DMS153 (cell line): ENCODE measurements at regions not wholly inside any gene's neighbourhood (a gene's known extent, or its start where the extent isn't known, plus 50 kb on each side); places are given as distances from the start of the nearest gene placed in this dataset.
"Not testable (repeated sequence)": the region's sequence is repeated elsewhere in the genome, so short reads cannot be mapped to it uniquely, and the experiment has no call there.

Experiments
- DNase-seq: peaks from one replicate; lab custom pipeline; 2025; lab: John Stamatoyannopoulos, UW

- DNase-seq = no peak
Measured at GRCh38 chr5:157978061-157978460, 119.1 kb upstream of the CLINT1 start.

DNA sequence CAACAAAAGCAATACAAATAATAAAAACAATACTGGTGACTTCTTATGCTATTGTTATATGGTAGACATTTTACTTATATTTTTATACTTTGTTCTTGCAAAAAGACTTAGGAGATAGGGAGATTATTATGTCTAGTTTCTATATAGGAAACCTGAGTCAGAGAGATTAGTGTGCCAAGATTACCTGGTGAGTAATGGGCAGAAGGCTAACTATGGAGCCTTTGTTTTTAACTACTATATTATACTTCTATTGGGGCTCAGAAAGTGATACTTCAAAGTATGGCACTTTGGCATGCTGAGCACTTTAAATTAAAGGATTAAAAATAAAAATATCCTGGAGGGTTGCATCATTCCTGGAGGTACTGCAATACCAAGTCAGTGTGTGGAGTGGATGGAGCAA, 117.5 kb upstream of the CLINT1 start:
- DNase-seq = no peak

DNA sequence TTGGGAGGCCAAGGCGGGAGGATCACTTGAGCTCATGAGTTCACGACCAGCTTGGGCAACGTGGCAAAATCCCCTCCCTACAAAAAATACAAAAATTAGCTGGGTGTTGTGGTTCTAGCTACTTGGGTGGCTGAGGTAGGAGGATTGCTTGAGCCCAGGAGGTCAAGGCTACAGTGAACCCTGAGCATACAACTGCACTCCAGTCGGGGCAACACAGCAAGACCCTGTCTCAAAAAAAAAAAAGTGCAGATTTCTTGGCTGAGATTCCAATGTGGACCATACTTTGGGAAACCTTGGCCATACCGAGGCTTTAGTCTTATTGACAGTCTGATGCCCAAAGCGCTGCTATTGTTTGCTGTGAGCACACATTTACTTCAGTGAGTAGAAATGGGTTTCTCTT, 113.6 kb upstream of the CLINT1 start:
- DNase-seq = no peak

DNA sequence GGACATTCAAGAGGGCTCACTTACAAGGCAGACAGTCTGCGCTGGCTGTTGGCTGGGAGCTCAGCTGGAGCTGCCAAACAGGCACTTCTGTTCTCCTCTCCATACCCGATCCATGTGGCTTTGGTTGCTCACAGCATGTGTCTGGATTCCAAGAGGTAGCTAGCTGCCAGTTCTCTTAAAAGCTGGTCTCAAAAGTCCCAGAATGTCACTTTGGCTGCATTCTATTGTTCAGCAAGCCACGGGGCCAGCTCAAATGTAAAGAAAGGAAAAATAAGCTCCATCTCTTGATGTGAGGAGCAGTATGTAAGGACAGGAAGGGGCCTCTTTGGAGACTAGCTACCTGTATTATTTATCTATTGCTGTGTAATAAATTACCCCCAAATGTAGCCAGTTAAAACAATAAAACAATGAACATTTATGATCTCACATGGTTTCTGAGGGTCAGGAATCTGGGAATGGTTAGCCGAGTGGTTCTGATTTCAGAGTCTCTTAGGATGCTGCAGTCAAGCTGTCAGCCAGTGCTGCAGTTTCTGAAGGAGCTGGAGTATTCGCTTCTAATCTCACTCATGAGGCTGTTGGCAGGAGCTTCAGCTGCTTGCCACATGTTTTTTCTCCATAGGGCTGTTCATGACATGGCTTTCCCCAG, 112.7 kb upstream of the CLINT1 start:
- no peak for DNase-seq

DNA sequence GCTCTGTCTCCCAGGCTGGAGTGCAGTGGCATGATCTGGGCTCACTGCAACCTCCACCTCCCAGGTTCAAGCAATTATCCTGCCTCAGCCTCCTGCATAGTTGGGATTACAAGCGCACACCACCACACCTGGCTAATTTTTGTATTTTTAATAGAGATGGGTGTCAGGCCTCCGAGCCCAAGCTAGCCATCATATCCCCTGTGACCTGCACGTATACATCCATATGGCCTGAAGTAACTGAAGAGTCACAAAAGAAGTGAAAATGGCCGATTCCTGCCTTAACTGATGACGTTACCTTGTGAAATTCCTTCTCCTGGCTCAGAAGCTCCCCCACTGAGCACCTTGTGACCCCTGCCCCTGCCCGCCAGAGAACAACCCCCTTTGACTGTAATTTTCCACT, 109.6 kb upstream of the CLINT1 start:
- DNase-seq = not testable (repeated sequence)

DNA sequence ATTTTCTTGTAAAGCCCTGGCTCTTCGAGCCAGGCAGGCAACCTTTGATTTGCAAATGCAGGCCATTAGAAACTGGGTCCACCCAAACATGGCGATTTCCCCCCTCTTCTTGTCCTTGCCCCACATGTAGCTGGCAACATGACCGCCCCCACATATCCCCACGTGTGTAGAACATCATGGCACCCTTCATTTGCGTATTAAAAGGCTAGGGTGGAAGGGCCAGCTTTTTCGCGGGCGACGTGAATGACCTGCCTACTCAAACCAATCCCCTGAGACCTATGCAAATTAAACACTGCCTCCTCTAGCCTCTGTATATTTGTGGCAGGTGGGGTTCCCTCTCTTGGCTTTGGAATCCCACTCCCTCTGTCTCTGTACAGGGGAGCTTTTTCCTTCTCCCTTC, 107.0 kb upstream of the CLINT1 start:
- DNase-seq = no peak

- no peak for DNase-seq
Measured at GRCh38 chr5:157965040-157965678, 106.2 kb upstream of the CLINT1 start.

GRCh38 chr5:157963761-157964160, 104.8 kb upstream of the CLINT1 start:
- no peak for DNase-seq

DNA sequence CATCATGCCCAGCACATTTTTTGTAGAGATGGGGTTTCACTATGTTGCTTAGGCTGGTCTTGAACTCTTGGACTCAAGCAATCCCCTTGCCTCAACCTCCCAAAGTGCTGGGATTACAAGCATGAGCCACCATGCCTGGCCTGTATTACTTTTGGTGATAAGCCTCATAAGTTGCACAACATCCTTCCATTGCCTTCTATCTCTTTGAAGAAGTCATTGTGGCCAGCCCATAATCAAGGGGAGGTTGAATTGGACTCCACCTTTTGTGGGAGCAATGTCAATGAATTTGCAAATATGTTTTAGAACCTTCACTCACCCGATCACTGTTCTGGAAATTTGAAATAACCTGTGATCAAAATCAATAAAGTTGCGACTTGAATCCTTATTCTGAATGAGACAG, 104.3 kb upstream of the CLINT1 start:
- DNase-seq = no peak

GRCh38 chr5:157962686-157963085, 103.7 kb upstream of the CLINT1 start:
- DNase-seq = not testable (repeated sequence)

GRCh38 chr5:157961896-157962590, 103.1 kb upstream of the CLINT1 start:
- DNase-seq = no peak

DNA sequence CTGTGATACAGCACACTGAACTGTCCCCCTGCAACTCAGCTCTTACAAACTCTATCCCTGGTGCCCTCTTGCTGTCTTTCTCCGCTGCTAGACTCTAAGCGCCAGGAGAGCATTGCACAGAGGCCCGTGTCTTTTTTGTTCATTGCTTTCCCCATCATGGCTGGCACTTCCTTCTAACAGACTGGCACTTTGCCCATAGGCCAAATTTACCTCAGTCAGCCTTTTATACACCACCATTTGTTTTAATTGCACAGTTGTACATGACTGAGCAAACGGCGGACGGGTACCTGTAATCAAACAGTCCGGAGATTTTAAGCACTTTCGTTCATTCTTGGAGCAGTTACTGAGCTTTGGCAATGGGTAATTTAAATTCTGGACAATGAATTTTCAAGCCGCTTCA, 102.2 kb upstream of the CLINT1 start:
- no peak for DNase-seq

DNA sequence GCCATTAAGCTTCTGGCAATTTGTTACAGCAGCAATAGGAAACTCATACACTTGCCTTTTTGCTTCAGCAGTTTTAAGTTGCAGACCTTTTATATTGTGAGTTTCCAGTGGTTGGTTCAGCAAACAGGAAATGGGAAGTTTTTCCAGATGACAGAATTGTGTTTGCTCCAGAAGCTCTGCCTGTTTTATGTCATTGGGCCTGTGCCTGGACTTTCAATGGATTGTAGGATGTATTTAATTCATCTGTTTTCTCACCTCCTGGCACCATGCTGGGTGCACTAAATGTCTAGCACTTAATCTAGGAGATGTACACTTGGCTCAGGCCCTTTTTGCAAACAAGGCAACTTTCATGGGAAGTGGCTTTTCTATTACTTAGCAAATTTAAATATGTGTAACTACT, 100.4 kb upstream of the CLINT1 start:
- no peak for DNase-seq

DNA sequence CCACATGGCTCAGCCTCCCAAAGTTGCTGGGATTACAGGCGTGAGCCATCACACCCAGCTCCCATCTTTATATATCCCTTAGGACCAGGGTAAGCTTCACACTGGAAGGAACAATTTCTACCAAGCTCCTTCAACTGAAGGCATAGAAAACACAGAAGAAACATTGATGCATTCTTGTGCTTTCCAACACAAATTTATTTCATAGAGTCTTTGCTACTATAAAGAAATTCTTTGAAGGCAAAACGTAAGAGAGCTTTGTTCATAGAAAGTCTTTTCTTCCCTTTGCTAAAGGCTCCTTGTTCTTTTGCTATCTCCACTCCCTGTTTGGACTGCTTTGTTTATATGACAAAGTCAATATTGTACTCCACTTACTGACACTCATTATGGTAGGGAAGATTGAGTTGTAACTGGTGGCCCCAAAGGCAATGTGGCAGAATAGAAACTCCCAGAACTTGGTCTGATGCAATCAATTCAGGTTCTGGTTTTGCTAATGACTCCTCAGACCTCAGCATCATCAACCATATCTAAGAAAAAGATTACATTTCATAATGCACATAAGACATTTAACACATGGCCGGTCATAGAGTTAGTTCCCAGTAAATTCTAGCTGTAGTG, 97.4 kb upstream of the CLINT1 start:
- no peak for DNase-seq

GRCh38 chr5:157955541-157956172, 96.7 kb upstream of the CLINT1 start:
- DNase-seq = no peak

GRCh38 chr5:157952374-157952685, 93.4 kb upstream of the CLINT1 start:
- no peak for DNase-seq

DNA sequence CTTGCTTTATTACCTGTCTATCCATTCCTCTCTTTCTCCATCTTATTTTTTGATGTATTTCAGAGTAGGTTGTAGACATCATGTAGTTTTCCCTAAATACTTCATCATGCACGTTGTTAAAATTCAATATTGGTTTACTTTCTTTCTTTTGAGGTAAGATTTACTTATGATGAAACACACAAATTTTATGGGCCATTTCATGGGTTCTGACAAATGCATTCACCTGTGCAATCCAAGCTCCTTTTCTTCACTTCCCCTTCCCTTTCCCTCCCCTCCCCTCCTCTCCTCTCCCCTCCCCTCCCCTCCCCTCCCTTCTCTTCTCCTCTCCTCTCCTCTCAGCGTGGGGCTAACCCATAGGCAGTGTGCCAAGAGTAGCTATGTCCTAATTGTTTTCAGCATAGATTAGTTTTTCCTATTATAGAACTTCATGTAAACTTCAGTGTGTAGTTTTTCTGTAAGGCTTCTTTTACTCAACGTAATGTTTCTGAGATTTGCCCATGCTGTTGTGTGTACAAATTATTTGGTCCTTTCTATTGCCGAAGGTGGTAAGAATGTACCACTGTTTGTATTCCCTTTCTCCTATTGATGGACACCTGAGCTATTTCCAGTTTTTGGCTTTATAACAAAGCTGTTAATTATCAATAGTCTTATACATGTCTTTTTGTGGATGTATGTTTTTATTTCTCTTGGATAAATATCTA, 92.9 kb upstream of the CLINT1 start:
- DNase-seq = no peak

DNA sequence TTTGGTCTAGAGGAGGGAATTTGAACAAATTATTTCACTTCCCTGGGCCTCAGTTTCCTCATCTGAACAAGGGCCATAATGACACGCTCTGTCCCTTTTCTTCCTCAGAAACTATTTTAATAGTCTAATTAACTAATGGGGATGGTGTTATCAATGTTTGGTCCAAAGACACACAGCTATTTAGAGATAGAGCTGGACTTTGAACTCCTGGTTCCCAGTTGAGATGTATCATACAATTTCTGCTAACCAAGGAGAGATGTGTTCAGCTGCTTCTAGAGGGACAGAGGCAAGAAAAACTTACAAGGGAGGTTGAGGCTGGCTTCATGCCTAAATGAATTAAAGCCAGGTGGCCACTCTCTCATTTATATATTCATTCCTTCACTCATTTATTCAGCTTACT, 90.6 kb upstream of the CLINT1 start:
- no peak for DNase-seq

DNA sequence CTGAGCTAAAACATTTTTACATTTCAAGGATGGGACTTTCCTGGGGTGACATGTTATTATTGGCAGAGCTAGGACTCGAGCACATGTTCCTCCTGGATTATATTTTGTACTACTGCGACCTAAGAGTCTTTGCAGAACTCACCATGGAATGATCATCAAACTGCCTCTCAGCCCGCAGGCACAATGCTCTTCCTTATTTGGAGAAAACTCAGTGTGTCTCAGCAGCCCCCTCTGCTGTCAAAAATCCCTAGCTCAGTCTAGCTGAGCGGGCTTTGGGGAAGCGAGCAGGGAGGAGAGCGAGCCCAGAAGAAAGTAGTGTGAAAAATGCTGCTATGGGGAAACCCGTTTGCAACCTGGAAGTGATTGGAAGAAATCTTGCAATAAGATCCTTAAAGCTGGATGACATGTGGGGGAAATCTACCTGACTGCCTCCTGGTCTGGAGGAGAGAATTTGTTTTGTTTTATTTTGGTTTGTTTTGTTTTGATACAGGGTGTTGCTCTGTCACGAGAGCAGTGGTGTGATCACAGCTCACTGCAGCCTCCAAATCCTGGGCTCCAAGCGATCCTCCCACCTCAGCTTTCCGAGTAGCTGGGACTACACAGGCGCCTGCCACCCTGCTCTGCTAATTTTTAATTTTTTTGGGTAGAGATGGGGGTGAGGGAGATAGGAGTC, 89.9 kb upstream of the CLINT1 start:
- DNase-seq = peak; percentile 77

DNA sequence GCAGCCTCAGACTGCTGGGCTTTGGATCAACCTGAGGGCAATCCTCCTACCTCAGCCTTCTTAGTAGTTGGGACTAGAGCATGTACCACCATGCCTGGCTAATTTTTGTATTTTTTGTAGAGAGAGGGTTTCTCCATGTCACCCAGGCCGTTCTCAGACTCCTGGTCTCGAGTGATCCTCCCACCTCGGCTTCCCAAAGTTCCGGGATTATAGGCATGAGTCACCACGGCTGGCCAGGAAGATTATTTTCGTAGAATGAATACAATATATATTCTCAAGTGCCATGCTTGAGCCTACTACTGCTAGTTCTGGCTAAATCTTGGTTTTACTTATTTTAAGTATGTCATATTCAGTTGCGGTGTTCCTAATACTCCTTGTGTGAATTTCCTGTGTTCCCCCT, 88.2 kb upstream of the CLINT1 start:
- no peak for DNase-seq

DNA sequence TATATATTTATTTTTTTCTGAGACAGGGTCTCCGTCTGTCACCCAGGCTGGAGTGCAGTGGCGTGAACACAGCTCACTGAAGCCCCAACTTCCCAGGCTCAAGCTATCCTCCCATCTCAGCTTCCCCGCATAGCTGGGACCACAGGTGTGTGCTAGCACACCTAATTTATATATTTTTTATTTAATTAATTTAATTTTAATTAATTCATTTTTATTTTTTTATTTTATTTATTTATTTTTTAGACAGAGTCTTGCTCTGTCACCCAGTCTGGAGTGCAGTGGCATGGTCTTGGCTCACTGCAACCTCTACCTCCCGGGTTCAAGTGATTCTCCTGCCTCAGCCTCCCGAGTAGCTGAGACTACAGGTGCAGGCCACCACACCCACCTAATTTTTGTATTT, 86.9 kb upstream of the CLINT1 start:
- not testable (repeated sequence) for DNase-seq

DNA sequence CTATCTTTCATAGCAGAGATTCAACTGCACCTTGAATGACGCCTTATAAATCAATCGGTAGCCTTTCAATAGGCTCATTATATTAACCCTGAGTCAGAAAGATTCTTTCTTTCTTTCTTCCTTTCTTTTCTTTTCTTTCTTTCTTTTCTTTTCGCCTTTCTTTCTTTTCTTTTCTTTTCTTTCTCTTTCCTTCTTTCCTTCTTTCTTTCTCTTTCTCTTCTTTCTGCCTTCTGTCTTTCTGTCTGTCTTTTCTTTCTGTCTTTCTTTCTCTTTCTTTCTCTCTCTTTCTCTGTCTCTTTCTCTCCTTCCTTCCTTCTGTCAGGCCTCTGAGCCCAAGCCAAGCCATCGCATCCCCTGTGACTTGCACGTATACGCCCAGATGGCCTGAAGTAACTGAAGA, 86.0 kb upstream of the CLINT1 start:
- DNase-seq = no peak
